ENCODE measurements at regions not wholly inside any gene's neighbourhood (a gene's known extent, or its start where the extent isn't known, plus 50 kb on each side); places are given as distances from the start of the nearest gene placed in this dataset.

- H3K4me3 Mint-ChIP-seq: no peak overlapping the region
- H3K4me1 Mint-ChIP-seq: peaks cover 27 to 35% (median 30%) of the 10 kb centered on the region in 3 donors
- H3K27ac Mint-ChIP-seq: no peak overlapping the region
- no peaks in the 10 kb centered on the region for H3K27me3 Mint-ChIP-seq
- ATAC-seq (ENCODE audit: low read depth in 2 of 2) (no peak), DNase-seq (no peak)
- H3K36me3 Mint-ChIP-seq: peaks cover 0 to 4% of the 10 kb centered on the region in 2 donors
- H3K9me3 Mint-ChIP-seq: peaks cover 0 to 5% (median 0%) of the 10 kb centered on the region in 7 donors
These were observed 444.6 kb downstream of the KIF16B start for GRCh38 chr20:16128538-16129106.

- peak overlapping the region in 2 of 8 donors; percentile 10 to 45 for H3K4me3 Mint-ChIP-seq
These were observed 447.4 kb downstream of the KIF16B start for GRCh38 chr20:16125816-16126215.

GRCh38 chr20:16124911-16125776 is 448.1 kb downstream of the KIF16B start:
- H3K27me3 Mint-ChIP-seq: no peaks in the 10 kb centered on the region
- peaks cover 0 to 4% (median 0%) of the 10 kb centered on the region in 7 donors for H3K9me3 Mint-ChIP-seq
- ATAC-seq (ENCODE audit: low read depth in 2 of 2) (no peak), DNase-seq (no peak)
- peak overlapping the region in 3 of 8 donors; percentile 48 to 74 (median 66) for H3K4me3 Mint-ChIP-seq
- H3K4me1 Mint-ChIP-seq: peaks cover 15 to 34% (median 16%) of the 10 kb centered on the region in 3 donors
- H3K27ac Mint-ChIP-seq: peak overlapping the region in 3 of 6 donors; percentile 63 to 89 (median 71)
- no peaks in the 10 kb centered on the region for H3K36me3 Mint-ChIP-seq

More at GRCh38 chr20:16125816-16126215, 447.4 kb downstream of the KIF16B start:
- ATAC-seq (ENCODE audit: low read depth in 2 of 2) (no peak), DNase-seq (no peak)
- Mint-ChIP-seq H3K27ac (peak overlapping the region in 2 of 6 donors; percentile 63 to 71), H3K27me3 (no peaks in the 10 kb centered on the region), H3K9me3 (peaks cover 0 to 4% (median 0%) of the 10 kb centered on the region in 7 donors), H3K4me1 (peaks cover 15 to 34% (median 16%) of the 10 kb centered on the region in 3 donors), H3K36me3 (no peaks in the 10 kb centered on the region)

GRCh38 chr20:16124491-16124890 is 448.8 kb downstream of the KIF16B start:
- no peak for DNase-seq

GRCh38 chr20:16123623-16124022 is 449.6 kb downstream of the KIF16B start:
- no peak for ATAC-seq (ENCODE audit: low read depth in 2 of 2)
- DNase-seq: no peak
- no peak overlapping the region for H3K4me3 Mint-ChIP-seq
- peak overlapping the region in 1 of 6 donors; percentile 49 for H3K27ac Mint-ChIP-seq
- H3K27me3 Mint-ChIP-seq: no peaks in the 10 kb centered on the region
- peaks cover 0 to 7% (median 0%) of the 10 kb centered on the region in 7 donors for H3K9me3 Mint-ChIP-seq
- H3K4me1 Mint-ChIP-seq: peaks cover 15 to 36% (median 18%) of the 10 kb centered on the region in 3 donors
- H3K36me3 Mint-ChIP-seq: no peaks in the 10 kb centered on the region

More at GRCh38 chr20:16124491-16124890, 448.8 kb downstream of the KIF16B start:
- Mint-ChIP-seq H3K27me3 (no peaks in the 10 kb centered on the region), H3K36me3 (no peaks in the 10 kb centered on the region), H3K4me1 (peaks cover 15 to 34% (median 16%) of the 10 kb centered on the region in 3 donors), H3K9me3 (peaks cover 0 to 4% (median 0%) of the 10 kb centered on the region in 7 donors), H3K4me3 (no peak overlapping the region), H3K27ac (no peak overlapping the region)
- ATAC-seq (ENCODE audit: low read depth in 2 of 2): no peak

GRCh38 chr20:16119909-16120308 is 453.3 kb downstream of the KIF16B start:
- Mint-ChIP-seq H3K9me3 (peaks cover 0 to 8% (median 0%) of the 10 kb centered on the region in 7 donors), H3K36me3 (no peaks in the 10 kb centered on the region), H3K4me1 (peaks cover 4 to 22% (median 19%) of the 10 kb centered on the region in 3 donors), H3K27ac (no peak overlapping the region), H3K4me3 (no peak overlapping the region), H3K27me3 (no peaks in the 10 kb centered on the region)
- ATAC-seq (ENCODE audit: low read depth in 2 of 2) (no peak), DNase-seq (no peak)

- Mint-ChIP-seq H3K4me3 (no peak overlapping the region), H3K36me3 (no peaks in the 10 kb centered on the region), H3K9me3 (peaks cover 0 to 8% (median 0%) of the 10 kb centered on the region in 7 donors), H3K27me3 (no peaks in the 10 kb centered on the region), H3K27ac (no peak overlapping the region), H3K4me1 (peaks cover 24 to 45% (median 39%) of the 10 kb centered on the region in 3 donors)
- no peak for DNase-seq
- no peak for ATAC-seq (ENCODE audit: low read depth in 2 of 2)
These were observed 457.2 kb downstream of the KIF16B start for GRCh38 chr20:16115911-16116552.

GRCh38 chr20:16113736-16114135 is 459.5 kb downstream of the KIF16B start:
- peaks cover 42 to 64% (median 52%) of the 10 kb centered on the region in 3 donors for H3K4me1 Mint-ChIP-seq
- ATAC-seq (ENCODE audit: low read depth in 2 of 2) (no peak), DNase-seq (no peak)
- H3K4me3 Mint-ChIP-seq: peak overlapping the region in 2 of 8 donors; percentile 22 to 41
- peaks cover 0 to 9% (median 0%) of the 10 kb centered on the region in 7 donors for H3K9me3 Mint-ChIP-seq
- H3K27ac Mint-ChIP-seq: peak overlapping the region in 2 of 6 donors; percentile 16 to 55
- peaks cover 0 to 13% of the 10 kb centered on the region in 2 donors for H3K36me3 Mint-ChIP-seq
- no peaks in the 10 kb centered on the region for H3K27me3 Mint-ChIP-seq

- Mint-ChIP-seq H3K9me3 (peaks cover 0 to 9% (median 0%) of the 10 kb centered on the region in 7 donors), H3K27me3 (no peaks in the 10 kb centered on the region), H3K27ac (peak overlapping the region in 5 of 6 donors; percentile 17 to 88 (median 64)), H3K4me1 (peaks cover 53 to 76% (median 60%) of the 10 kb centered on the region in 3 donors), H3K36me3 (peaks cover 0 to 13% of the 10 kb centered on the region in 2 donors), H3K4me3 (peak overlapping the region in 6 of 8 donors; percentile 17 to 76 (median 72))
- DNase-seq (peak; percentile 25), ATAC-seq (ENCODE audit: low read depth in 2 of 2) (peak; percentile 69 to 74)
These were observed 461.3 kb downstream of the KIF16B start for GRCh38 chr20:16111852-16112412.

GRCh38 chr20:16111172-16111832 is 461.9 kb downstream of the KIF16B start:
- Mint-ChIP-seq H3K4me3 (peak overlapping the region in 5 of 8 donors; percentile 24 to 76 (median 74)), H3K27ac (peak overlapping the region in 5 of 6 donors; percentile 17 to 88 (median 69)), H3K4me1 (peaks cover 54 to 76% (median 62%) of the 10 kb centered on the region in 3 donors), H3K36me3 (peaks cover 0 to 13% of the 10 kb centered on the region in 2 donors), H3K9me3 (peaks cover 0 to 9% (median 0%) of the 10 kb centered on the region in 7 donors), H3K27me3 (no peaks in the 10 kb centered on the region)
- no peak for DNase-seq
- ATAC-seq (ENCODE audit: low read depth in 2 of 2): no peak

GRCh38 chr20:16107172-16107870 is 465.9 kb downstream of the KIF16B start:
- Mint-ChIP-seq H3K4me3 (peak overlapping the region in 1 of 8 donors; percentile 10), H3K36me3 (peaks cover 0 to 13% of the 10 kb centered on the region in 2 donors), H3K27me3 (no peaks in the 10 kb centered on the region), H3K4me1 (peaks cover 56 to 68% (median 68%) of the 10 kb centered on the region in 3 donors), H3K9me3 (peaks cover 0 to 4% (median 2%) of the 10 kb centered on the region in 7 donors), H3K27ac (peak overlapping the region in 4 of 6 donors; percentile 11 to 81 (median 35))
- ATAC-seq (ENCODE audit: low read depth in 2 of 2) (no peak), DNase-seq (no peak)
